Epithelial cell of esophagus (primary cell): ENCODE measurements at regions not wholly inside any gene's neighbourhood (a gene's known extent, or its start where the extent isn't known, plus 50 kb on each side); places are given as distances from the start of the nearest gene placed in this dataset.

Source experiments
- DNase-seq: peaks from one replicate; pipeline ENCODE4 v3.0.0; 2010; ENCODE audit warnings: low read depth
- H3K4me3 ChIP-seq: 2 replicates; pipeline ENCODE4 v1.5.1; 2011; ENCODE audit warnings: mild to moderate bottlenecking, low read length, control low read depth
- CTCF ChIP-seq: IDR thresholded peaks from 2 replicates; pipeline ENCODE4 v1.5.1; 2011; ENCODE audit warnings: low read depth, mild to moderate bottlenecking, low read length, control low read depth, inconsistent platforms; ENCODE audit not compliant: insufficient read depth; ENCODE audit errors: missing control alignments

GRCh38 chr9:90107726-90108655 lies 503.2 kb downstream of the GADD45G start:
- no peak overlapping the region for H3K4me3 ChIP-seq
- no peak for DNase-seq
- TF ChIP-seq CTCF = no peak

GRCh38 chr9:90112788-90113187 lies 508.0 kb downstream of the GADD45G start:
- peak; percentile 14 for DNase-seq

DNA sequence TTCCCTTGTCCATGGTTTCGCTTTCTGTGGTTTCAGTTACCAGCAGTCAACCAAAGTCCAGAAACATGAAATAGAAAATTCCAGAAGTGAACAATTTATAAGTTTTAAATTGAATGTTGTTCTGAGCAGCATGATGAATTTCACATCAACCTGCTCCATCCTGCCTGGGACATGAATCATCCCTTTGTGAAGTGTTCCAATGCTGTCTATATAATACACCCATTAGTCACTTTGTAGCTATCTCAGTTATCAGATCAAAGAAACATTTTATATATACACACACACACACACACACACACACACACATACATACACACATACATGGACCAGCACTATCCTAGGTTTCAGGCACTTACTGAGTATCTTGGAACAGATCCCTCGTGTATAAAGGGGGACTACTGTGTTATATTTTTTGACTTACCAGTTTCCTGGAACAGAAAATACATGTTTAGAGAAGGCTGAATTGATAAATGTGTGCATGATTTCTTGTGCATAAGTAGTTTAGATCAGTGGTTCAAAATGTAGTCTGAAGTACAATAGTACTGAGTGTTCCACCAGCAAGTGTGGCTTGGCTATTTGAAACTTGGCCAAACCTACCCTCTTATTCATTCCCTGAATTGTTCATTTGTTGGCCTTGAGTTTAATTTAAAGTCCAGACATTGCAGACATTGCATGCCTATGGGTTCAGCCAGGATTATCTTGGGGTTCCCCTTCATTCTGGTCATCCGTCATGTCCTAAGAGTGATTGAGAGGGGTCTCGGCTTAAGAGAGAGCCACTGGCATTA lies 510.0 kb downstream of the GADD45G start:
- DNase-seq = peak; percentile 85
- H3K4me3 ChIP-seq = no peak overlapping the region
- TF ChIP-seq CTCF = no peak

More at GRCh38 chr9:90112788-90113187, 508.0 kb downstream of the GADD45G start:
- TF ChIP-seq CTCF = no peak
- H3K4me3 ChIP-seq = no peak overlapping the region

DNA sequence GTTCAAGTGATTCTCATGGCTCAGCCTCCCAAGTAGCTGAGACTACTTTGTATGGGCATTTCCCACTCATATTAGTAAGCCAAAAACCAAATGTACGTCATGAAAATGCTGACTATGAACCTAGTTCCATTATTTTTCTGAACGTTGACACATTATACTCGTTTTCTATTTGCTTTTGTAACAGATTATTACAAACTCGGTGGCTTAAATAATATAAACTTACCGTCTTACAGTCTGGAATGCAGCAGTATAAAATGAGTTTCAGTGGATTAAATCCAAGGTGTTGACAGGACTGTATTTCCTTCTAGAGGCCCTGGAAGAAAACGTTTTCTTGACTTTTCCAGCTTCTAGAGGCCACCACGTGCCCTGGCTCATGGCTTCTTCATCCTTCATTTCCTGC lies 517.0 kb downstream of the GADD45G start:
- no peak for DNase-seq

DNA sequence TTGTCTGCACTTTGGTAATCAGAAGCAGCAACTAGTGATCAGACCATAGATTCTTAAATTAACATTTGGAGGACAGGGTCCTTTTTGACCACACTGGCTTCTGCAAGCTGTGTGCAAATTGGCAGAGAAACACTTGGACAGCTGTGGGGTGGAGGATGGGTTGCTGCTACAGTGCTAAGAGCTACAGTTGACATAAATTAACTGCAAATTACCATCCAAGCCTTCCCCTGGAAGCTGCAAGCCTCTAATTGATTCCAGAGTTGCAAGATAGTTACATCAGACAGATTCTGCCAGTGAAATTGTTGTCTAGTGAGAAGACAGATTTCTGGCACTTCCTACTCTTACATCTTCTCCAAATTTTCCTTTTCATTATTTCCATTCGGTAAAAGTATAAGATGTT lies 517.7 kb downstream of the DIRAS2 start:
- TF ChIP-seq CTCF = no peak
- no peak overlapping the region for H3K4me3 ChIP-seq
- DNase-seq = no peak

More for the DNA sequence above, 517.0 kb downstream of the GADD45G start:
- H3K4me3 ChIP-seq = no peak overlapping the region
- TF ChIP-seq CTCF = no peak

DNA sequence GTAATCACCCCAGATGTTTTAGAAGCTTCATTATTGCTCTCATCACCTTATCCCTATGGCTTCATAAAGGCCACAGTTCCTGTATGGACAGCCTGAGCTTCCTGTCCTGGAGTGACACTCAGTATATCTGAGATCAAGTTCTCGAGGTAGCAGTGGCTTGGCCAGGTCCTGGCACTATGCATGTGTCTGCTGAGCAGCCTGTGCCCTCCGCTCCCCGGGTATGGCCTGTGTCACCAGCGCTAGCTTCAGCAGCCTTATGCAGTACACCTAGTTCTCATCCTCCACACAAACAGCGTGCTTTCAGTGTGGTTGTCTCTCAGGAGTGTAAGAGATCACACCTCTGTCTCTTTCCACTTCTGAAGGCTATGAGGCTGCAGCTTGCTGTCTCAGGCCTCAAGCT lies 514.7 kb downstream of the DIRAS2 start:
- TF ChIP-seq CTCF = no peak
- DNase-seq = no peak
- no peak overlapping the region for H3K4me3 ChIP-seq
